Parathyroid adenoma (tissue), 2 donors: ENCODE measurements at regions not wholly inside any gene's neighbourhood (a gene's known extent, or its start where the extent isn't known, plus 50 kb on each side); places are given as distances from the start of the nearest gene placed in this dataset.

ENCODE experiments used
- H2AFZ ChIP-seq: fragments of 300-600 bp; sonication (generic); one replicate; pipeline ENCODE4 v1.7.0; 2017; ENCODE audit warnings: antibody characterized with exemption, mild to moderate bottlenecking
- H3K27ac ChIP-seq: fragments of 300-600 bp; sonication (generic); one replicate; pipeline ENCODE4 v1.7.0; 2017
- H3K27me3 ChIP-seq: fragments of 300-600 bp; sonication (generic); one replicate; pipeline ENCODE4 v1.7.0; 2017; ENCODE audit warnings: low read length; ENCODE audit not compliant: control insufficient read depth, insufficient read depth
- H3K36me3 ChIP-seq: fragments of 300-600 bp; sonication (generic); one replicate; pipeline ENCODE4 v1.7.0; 2017; ENCODE audit warnings: low read length; ENCODE audit not compliant: control insufficient read depth, insufficient read depth
- H3K4me1 ChIP-seq: fragments of 300-600 bp; sonication (generic); one replicate; pipeline ENCODE4 v1.7.0; 2017; ENCODE audit warnings: control low read depth
- H3K4me2 ChIP-seq: fragments of 300-600 bp; sonication (generic); one replicate; pipeline ENCODE4 v1.7.0; 2017; ENCODE audit warnings: low read length
- H3K4me3 ChIP-seq: fragments of 300-600 bp; sonication (generic); one replicate; pipeline ENCODE4 v1.7.0; 2017; ENCODE audit warnings: low read depth, low read length
- H3K79me2 ChIP-seq: fragments of 300-600 bp; sonication (generic); one replicate; pipeline ENCODE4 v1.7.0; 2017; ENCODE audit warnings: control low read depth
- H3K9ac ChIP-seq: fragments of 300-600 bp; sonication (generic); one replicate; pipeline ENCODE4 v1.7.0; 2017; ENCODE audit warnings: mild to moderate bottlenecking
- H3K9me3 ChIP-seq: fragments of 300-600 bp; sonication (generic); one replicate; pipeline ENCODE4 v1.7.0; 2017; ENCODE audit warnings: low read length; ENCODE audit not compliant: control insufficient read depth
- CTCF ChIP-seq: fragments of 300-600 bp; sonication (generic); IDR thresholded peaks from one replicate; pipeline ENCODE4 v1.7.0; 2017; ENCODE audit warnings: antibody characterized with exemption, mild to moderate bottlenecking
- donor health status: primary hyperparathyroidism.

- H2AFZ ChIP-seq: no peak overlapping the region
Measured at GRCh38 chr9:82073551-82074543, 85.3 kb downstream of the SPATA31D1 start.

GRCh38 chr9:82080265-82080664, 91.7 kb downstream of the SPATA31D1 start:
- Histone ChIP-seq H2AFZ (no peak overlapping the region), H3K36me3 (no peaks in the 10 kb centered on the region), H3K27ac (no peak overlapping the region), H3K9me3 (no peaks in the 10 kb centered on the region), H3K4me3 (no peak overlapping the region), H3K27me3 (no peaks in the 10 kb centered on the region), H3K4me1 (no peaks in the 10 kb centered on the region), H3K79me2 (no peaks in the 10 kb centered on the region), H3K9ac (no peak overlapping the region), H3K4me2 (no peak overlapping the region)
- TF ChIP-seq CTCF: no peak

More at GRCh38 chr9:82073551-82074543, 85.3 kb downstream of the SPATA31D1 start:
- H3K27me3 ChIP-seq: no peaks in the 10 kb centered on the region
- no peaks in the 10 kb centered on the region for H3K79me2 ChIP-seq
- TF ChIP-seq CTCF: no peak
- H3K27ac ChIP-seq: no peak overlapping the region
- no peaks in the 10 kb centered on the region for H3K4me1 ChIP-seq
- H3K9me3 ChIP-seq: no peaks in the 10 kb centered on the region
- no peak overlapping the region for H3K4me3 ChIP-seq
- H3K9ac ChIP-seq: no peak overlapping the region
- H3K4me2 ChIP-seq: no peak overlapping the region
- no peaks in the 10 kb centered on the region for H3K36me3 ChIP-seq

- no peak for TF ChIP-seq CTCF
- Histone ChIP-seq H2AFZ (no peak overlapping the region), H3K9me3 (no peaks in the 10 kb centered on the region), H3K79me2 (no peaks in the 10 kb centered on the region), H3K9ac (no peak overlapping the region), H3K36me3 (no peaks in the 10 kb centered on the region), H3K4me1 (no peaks in the 10 kb centered on the region), H3K27me3 (no peaks in the 10 kb centered on the region), H3K27ac (no peak overlapping the region), H3K4me2 (no peak overlapping the region), H3K4me3 (no peak overlapping the region)
Measured at GRCh38 chr9:82081496-82081895, 92.9 kb downstream of the SPATA31D1 start.

- Histone ChIP-seq H2AFZ (no peak overlapping the region), H3K4me1 (no peaks in the 10 kb centered on the region), H3K27ac (no peak overlapping the region), H3K9ac (no peak overlapping the region), H3K27me3 (no peaks in the 10 kb centered on the region), H3K9me3 (no peaks in the 10 kb centered on the region), H3K4me2 (no peak overlapping the region), H3K79me2 (no peaks in the 10 kb centered on the region), H3K36me3 (no peaks in the 10 kb centered on the region), H3K4me3 (no peak overlapping the region)
- no peak for TF ChIP-seq CTCF
Measured at GRCh38 chr9:82082563-82082962, 94.0 kb downstream of the SPATA31D1 start.
